K562 (cell line): ENCODE measurements at regions not wholly inside any gene's neighbourhood (a gene's known extent, or its start where the extent isn't known, plus 50 kb on each side); places are given as distances from the start of the nearest gene placed in this dataset.

ENCODE experiments used
- ATAC-seq: fragments of 200-7000 bp; cut with Tn5 transposase; 3 replicates; pipeline ENCODE4 v1.9.1; 2020; ENCODE audit warnings: moderate library complexity
- BruUV-seq: library from RNA; stranded (reverse); fragments of 400-500 nt; replicated peaks from 2 replicates; lab custom pipeline; 2021; lab: Mats Ljungman, UMichigan
- CTCF ChIA-PET: fragments of 300-600 bp; formaldehyde crosslinking; extraction: SDS; loops from one replicate; lab custom pipeline; 2021; ENCODE audit warnings: low intra/inter-chr PET ratio; lab: Yijun Ruan, JAX
- POLR2A ChIA-PET: fragments of 300-600, 350-650 bp; sonication (Branson Sonifier 250); formaldehyde crosslinking; extraction: SDS; loops from one replicate; lab custom pipeline; 2021; ENCODE audit warnings: antibody characterized with exemption, inconsistent platforms; lab: Yijun Ruan, JAX
- DNase-seq, 4 experiments: peaks; one replicate each; pipeline versions ENCODE4 v3.0.0 to v3.0.0-alpha.2; 2011 to 2018; ENCODE audit warnings: low spot score in 3 of 4, mixed read lengths in 3 of 4; ENCODE audit errors: extremely low read depth in 1 of 4
- FAIRE-seq: peaks from 2 replicates; lab custom pipeline; 2011; peaks lifted over from hg19 to GRCh38; lab: Jason Lieb, UNC
- H2AFZ ChIP-seq: 2 replicates; pipeline ENCODE4 v1.6.0; 2011; ENCODE audit warnings: low read depth, low read length, control low read depth, inconsistent platforms
- H3K27ac ChIP-seq: fragments of 200-600 bp; 3 replicates; pipeline ENCODE4 v1.8.0; 2011; ENCODE audit warnings: low read depth, mild to moderate bottlenecking, control low read depth, inconsistent platforms, low read length, moderate library complexity, mixed read lengths; ENCODE audit errors: extremely low read depth
- H3K27me3 ChIP-seq, 2 experiments: fragments of 300-600 bp in 1 of 2; 2 replicates in 1 of 2; 3 replicates in 1 of 2; pipeline versions ENCODE4 v1.6.0 to v1.8.0; 2011; ENCODE audit warnings: inconsistent platforms in 2 of 2, low read length in 2 of 2, mild to moderate bottlenecking in 1 of 2, mixed read lengths in 1 of 2, moderate library complexity in 1 of 2; ENCODE audit not compliant: control insufficient read depth in 2 of 2, insufficient read depth in 2 of 2
- H3K36me3 ChIP-seq: fragments of 300-600 bp; 3 replicates; pipeline ENCODE4 v1.8.0; 2011; ENCODE audit warnings: mild to moderate bottlenecking, low read length, inconsistent platforms; ENCODE audit not compliant: control insufficient read depth, insufficient read depth
- H3K4me1 ChIP-seq, 2 experiments: fragments of 200-600 bp in 1 of 2; replicated peaks in 1 of 2; 2 replicates in 1 of 2; 3 replicates in 1 of 2; pipeline versions ENCODE4 v1.5.1 to v1.8.0; 2011; ENCODE audit warnings: inconsistent platforms in 2 of 2, low read length in 2 of 2, mild to moderate bottlenecking in 1 of 2, mixed read lengths in 1 of 2, moderate library complexity in 1 of 2; ENCODE audit not compliant: control insufficient read depth in 2 of 2, insufficient read depth in 2 of 2
- H3K4me2 ChIP-seq: 2 replicates; pipeline ENCODE4 v1.6.1; 2011; ENCODE audit warnings: low read length, control low read depth, inconsistent platforms, mixed read lengths; ENCODE audit not compliant: insufficient read depth
- H3K4me3 ChIP-seq: fragments of 200-600 bp; sonication (generic), shearing (Covaris generic); 2 replicates; pipeline ENCODE4 v1.5.1; 2016; ENCODE audit warnings: control low read depth, inconsistent platforms
- H3K79me2 ChIP-seq: fragments of 200-600 bp; 3 replicates; pipeline ENCODE4 v1.8.0; 2011; ENCODE audit warnings: low read length, inconsistent platforms; ENCODE audit not compliant: control insufficient read depth, insufficient read depth
- H3K9ac ChIP-seq, 2 experiments: 2 replicates each; pipeline versions ENCODE4 v1.6.0 to v1.6.1; 2011; ENCODE audit warnings: low read depth in 2 of 2, low read length in 2 of 2, control low read depth in 1 of 2, inconsistent platforms in 1 of 2, mild to moderate bottlenecking in 1 of 2, mixed read lengths in 1 of 2; ENCODE audit not compliant: insufficient read depth in 1 of 2
- H3K9me1 ChIP-seq: one replicate; pipeline ENCODE4 v1.6.0; 2011; ENCODE audit warnings: inconsistent platforms, mild to moderate bottlenecking, low read length, moderate library complexity; ENCODE audit not compliant: control insufficient read depth, insufficient read depth
- H3K9me3 ChIP-seq: replicated peaks from 2 replicates; pipeline ENCODE4 v1.5.1; 2011; ENCODE audit warnings: low read depth, low read length, inconsistent platforms; ENCODE audit not compliant: control insufficient read depth, insufficient read depth
- H4K20me1 ChIP-seq: replicated peaks from 2 replicates; pipeline ENCODE4 v1.6.1; 2011; ENCODE audit warnings: low read length, inconsistent platforms, mixed read lengths; ENCODE audit not compliant: control insufficient read depth, insufficient read depth
- ARID1B ChIP-seq: fragments of 450-650 bp; IDR thresholded peaks from 2 replicates; pipeline ENCODE4 v1.6.1; 2016; ENCODE audit warnings: antibody characterized with exemption, mild to moderate bottlenecking, inconsistent platforms
- CBFA2T3 ChIP-seq: fragments of 450-650 bp; IDR thresholded peaks from 2 replicates; pipeline ENCODE4 v1.6.1; 2017
- CC2D1A ChIP-seq: fragments of 450-650 bp; IDR thresholded peaks from 2 replicates; pipeline ENCODE4 v1.6.1; 2017; ENCODE audit warnings: mild to moderate bottlenecking
- HNRNPLL ChIP-seq: fragments of 200-400 bp; formaldehyde crosslinking; IDR thresholded peaks from 2 replicates; pipeline ENCODE4 v1.6.1; 2017; ENCODE audit warnings: low read length, low read depth, mild to moderate bottlenecking; ENCODE audit not compliant: poor library complexity, severe bottlenecking
- MEIS2 ChIP-seq: fragments of 450-650 bp; IDR thresholded peaks from 2 replicates; pipeline ENCODE4 v1.6.1; 2014; ENCODE audit warnings: mild to moderate bottlenecking; ENCODE audit not compliant: partially characterized antibody
- NR2F6 ChIP-seq: fragments of 450-650 bp; formaldehyde crosslinking; IDR thresholded peaks from 2 replicates; pipeline ENCODE4 v1.4.0; 2020; ENCODE audit warnings: mild to moderate bottlenecking
- NRF1 ChIP-seq, 2 experiments: fragments of 450-650 bp; IDR thresholded peaks in 1 of 2; conservative IDR thresholded peaks in 1 of 2; 2 replicates each; pipeline ENCODE4 v1.6.1; 2014; ENCODE audit warnings: mild to moderate bottlenecking in 2 of 2
- PPARD ChIP-seq: fragments of 250-450 bp; sonication (Bioruptor Pico); IDR thresholded peaks from 2 replicates; pipeline ENCODE4 v1.8.0; 2022; ENCODE audit warnings: inconsistent platforms, mild to moderate bottlenecking, moderate library complexity
- REST ChIP-seq, 2 experiments: fragments of 450-650 bp; formaldehyde crosslinking in 1 of 2; IDR thresholded peaks; 2 replicates each; pipeline versions ENCODE4 v1.4.0 to v1.6.1; 2014 to 2020; ENCODE audit warnings: mild to moderate bottlenecking in 2 of 2, borderline replicate concordance in 1 of 2, low read depth in 1 of 2
- ZKSCAN8 ChIP-seq: fragments of 200-800 bp; sonication (Bioruptor generic); IDR thresholded peaks from 2 replicates; pipeline ENCODE4 v1.6.1; 2016; ENCODE audit warnings: missing genetic modification characterization, missing compliant biosample characterization
- ZNF507 ChIP-seq: conservative IDR thresholded peaks from 2 replicates; pipeline ENCODE4 v1.6.1; 2017; ENCODE audit warnings: missing genetic modification characterization, missing compliant biosample characterization
- WGBS: fragments of 100-300 bp; shearing (Covaris generic); methylation state at CpG from one replicate; pipeline ENCODE4 v1.1.6; 2016; ENCODE audit warnings: low coverage, mixed read lengths; ENCODE audit not compliant: insufficient coverage; ENCODE audit errors: missing lambda C conversion rate; 5-methylcytosine and 5-hydroxymethylcytosine counted together
- in situ Hi-C: fragments of 300-500 bp; cut with MboI; formaldehyde crosslinking; loops from 4 replicates; pipeline ENCODE4 v1.15.0; 2018; ENCODE audit warnings: inconsistent platforms, mixed read lengths
- intact Hi-C: fragments of 100-400 bp; cut with micrococcal nuclease; formaldehyde crosslinking; loops from 2 replicates; pipeline ENCODE4 v1.14.2; 2022

GRCh38 chr2:190789074-190790004 is 91.3 kb upstream of the GLS start:
- H3K9me3 ChIP-seq: no peaks in the 10 kb centered on the region
- no TSS peak for BruUV-seq
- no peaks in the 10 kb centered on the region for H3K27me3 ChIP-seq
- no peak for ATAC-seq
- in situ Hi-C loops (no loop called here), intact Hi-C loops (no loop called here)
- H4K20me1 ChIP-seq: no peaks in the 10 kb centered on the region
- 36% methylated on average over 2 of the region's 2 CpGs for WGBS
- H3K27ac ChIP-seq: no peak overlapping the region
- no peaks in the 10 kb centered on the region for H3K9me1 ChIP-seq
- no peaks in the 10 kb centered on the region for H3K36me3 ChIP-seq
- H3K9ac ChIP-seq: no peak overlapping the region
- no peaks in the 10 kb centered on the region for H3K79me2 ChIP-seq
- no peak for DNase-seq
- no peak overlapping the region for H3K4me2 ChIP-seq
- TF ChIP-seq NR2F6 (CRISPR knock-in tag) (no peak), MEIS2 (peak; percentile 11), ZKSCAN8 (CRISPR knock-in tag) (no peak), ARID1B (0 out of 2 replicates have a peak, but pooled peaks have one; percentile 18), NRF1 (conservative IDR thresholded peaks at IDR 0.05 in 1 of 2, IDR thresholded peaks at IDR 0.05 in 1 of 2) (no peak), ZNF507 (tag) (no peak), PPARD (CRISPR knock-in tag) (no peak), HNRNPLL (no peak), CBFA2T3 (peak; percentile 44), REST (IDR thresholded peaks at IDR 0.05; ENCODE audit: borderline replicate concordance) (no peak), REST (CRISPR knock-in tag; IDR thresholded peaks at IDR 0.05; ENCODE audit: low read depth) (no peak), CC2D1A (no peak)
- H3K4me3 ChIP-seq: no peak overlapping the region
- H2AFZ ChIP-seq: no peak overlapping the region
- peaks cover 0 to 7% of the 10 kb centered on the region in 2 experiments; a peak in 2 of 5 replicates for H3K4me1 ChIP-seq
- POLR2A ChIA-PET: no interaction called here
- no peak for FAIRE-seq
- CTCF ChIA-PET: no interaction called here
